ENCODE measurements at regions not wholly inside any gene's neighbourhood (a gene's known extent, or its start where the extent isn't known, plus 50 kb on each side); places are given as distances from the start of the nearest gene placed in this dataset.

GRCh38 chr12:116508145-116509121 lies 50.7 kb upstream of the MAP1LC3B2 start:
- peak overlapping the region; percentile 7 for H3K4me3 ChIP-seq (ENCODE audit: low read length)
- DNase-seq (ENCODE audit: low read depth) = no peak
- no peak for TF ChIP-seq CTCF (IDR thresholded peaks at IDR 0.05; ENCODE audit: insufficient read depth, low read depth, low read length, missing control alignments)

Measured in epithelial cell of esophagus (primary cell).